ENCODE measurements at regions not wholly inside any gene's neighbourhood (a gene's known extent, or its start where the extent isn't known, plus 50 kb on each side); places are given as distances from the start of the nearest gene placed in this dataset.

- intact Hi-C loops (cut with micrococcal nuclease) = no loop called here
Observed at GRCh38 chrX:129077424-129078170, 445.7 kb downstream of the SMARCA1 start.

GRCh38 chrX:129071390-129071789 is 451.9 kb downstream of the SMARCA1 start:
- H3K4me3 ChIP-seq (ENCODE audit: low read length) = no peak overlapping the region
- DNase-seq = no peak
- no peaks in the 10 kb centered on the region for H3K9me2 ChIP-seq (replicated peaks; ENCODE audit: low read length)
- H3K79me2 ChIP-seq (ENCODE audit: low read length) = no peaks in the 10 kb centered on the region
- ATAC-seq = no peak
- H3K27ac ChIP-seq (ENCODE audit: low read length) = no peak overlapping the region
- no peaks in the 10 kb centered on the region for H3K9me3 ChIP-seq (ENCODE audit: low read length)
- ChIA-PET CTCF (no interaction called here), POLR2A (ENCODE audit: unreplicated experiment) (no interaction called here)
- TF ChIP-seq EZH2 (IDR thresholded peaks at IDR 0.05; ENCODE audit: low read length, unreplicated experiment) = no peak
- no peak for TF ChIP-seq EZH2phosphoT487 (IDR thresholded peaks at IDR 0.05; ENCODE audit: borderline replicate concordance, low read length)
- no peak for TF ChIP-seq CTCF (conservative IDR thresholded peaks at IDR 0.05; ENCODE audit: low read depth, low read length)
- no peaks in the 10 kb centered on the region for H3K36me3 ChIP-seq (ENCODE audit: low read depth, low read length)
- H3K4me2 ChIP-seq (ENCODE audit: low read length) = no peak overlapping the region
- no peak overlapping the region for H3K9ac ChIP-seq (ENCODE audit: low read length)
- no peaks in the 10 kb centered on the region for H3K27me3 ChIP-seq (ENCODE audit: low read length)
- BruUV-seq (replicated peaks) = no TSS peak
- no peaks in the 10 kb centered on the region for H3K4me1 ChIP-seq (ENCODE audit: insufficient read depth, low read length)
- intact Hi-C loops (cut with micrococcal nuclease) = no loop called here
- H4K20me1 ChIP-seq (ENCODE audit: low read length) = no peaks in the 10 kb centered on the region
- no peaks in the 10 kb centered on the region for H3F3A ChIP-seq (ENCODE audit: low read length, unreplicated experiment)
- H2AFZ ChIP-seq (ENCODE audit: low read length) = no peak overlapping the region

More at GRCh38 chrX:129077424-129078170, 445.7 kb downstream of the SMARCA1 start:
- no peaks in the 10 kb centered on the region for H3K4me1 ChIP-seq (ENCODE audit: insufficient read depth, low read length)
- no peak overlapping the region for H3K4me3 ChIP-seq (ENCODE audit: low read length)
- no peaks in the 10 kb centered on the region for H3K79me2 ChIP-seq (ENCODE audit: low read length)
- H3K4me2 ChIP-seq (ENCODE audit: low read length) = no peak overlapping the region
- H3F3A ChIP-seq (ENCODE audit: low read length, unreplicated experiment) = no peaks in the 10 kb centered on the region
- no peaks in the 10 kb centered on the region for H3K27me3 ChIP-seq (ENCODE audit: low read length)
- H3K36me3 ChIP-seq (ENCODE audit: low read depth, low read length) = no peaks in the 10 kb centered on the region
- no peak overlapping the region for H3K9ac ChIP-seq (ENCODE audit: low read length)
- no peaks in the 10 kb centered on the region for H3K9me3 ChIP-seq (ENCODE audit: low read length)
- CTCF ChIA-PET = no interaction called here
- H2AFZ ChIP-seq (ENCODE audit: low read length) = no peak overlapping the region
- H4K20me1 ChIP-seq (ENCODE audit: low read length) = no peaks in the 10 kb centered on the region
- H3K27ac ChIP-seq (ENCODE audit: low read length) = no peak overlapping the region
- DNase-seq (no peak), ATAC-seq (no peak)
- POLR2A ChIA-PET (ENCODE audit: unreplicated experiment) = no interaction called here
- BruUV-seq (replicated peaks) = no TSS peak
- no peaks in the 10 kb centered on the region for H3K9me2 ChIP-seq (replicated peaks; ENCODE audit: low read length)
- TF ChIP-seq CTCF (conservative IDR thresholded peaks at IDR 0.05; ENCODE audit: low read depth, low read length) (no peak), EZH2phosphoT487 (IDR thresholded peaks at IDR 0.05; ENCODE audit: borderline replicate concordance, low read length) (no peak), EZH2 (IDR thresholded peaks at IDR 0.05; ENCODE audit: low read length, unreplicated experiment) (no peak)

GRCh38 chrX:129065895-129066294 is 457.4 kb downstream of the SMARCA1 start:
- ATAC-seq (no peak), DNase-seq (no peak)
- Histone ChIP-seq H3K4me1 (ENCODE audit: insufficient read depth, low read length) (no peaks in the 10 kb centered on the region), H3K27me3 (ENCODE audit: low read length) (no peaks in the 10 kb centered on the region), H3F3A (ENCODE audit: low read length, unreplicated experiment) (no peaks in the 10 kb centered on the region), H3K36me3 (ENCODE audit: low read depth, low read length) (no peaks in the 10 kb centered on the region), H3K9me3 (ENCODE audit: low read length) (no peaks in the 10 kb centered on the region), H3K9ac (ENCODE audit: low read length) (no peak overlapping the region), H2AFZ (ENCODE audit: low read length) (no peak overlapping the region), H3K4me3 (ENCODE audit: low read length) (no peak overlapping the region), H3K27ac (ENCODE audit: low read length) (no peak overlapping the region), H3K4me2 (ENCODE audit: low read length) (no peak overlapping the region), H3K79me2 (ENCODE audit: low read length) (no peaks in the 10 kb centered on the region), H4K20me1 (ENCODE audit: low read length) (no peaks in the 10 kb centered on the region), H3K9me2 (replicated peaks; ENCODE audit: low read length) (no peaks in the 10 kb centered on the region)
- BruUV-seq (replicated peaks) = no TSS peak
- no peak for TF ChIP-seq EZH2phosphoT487 (IDR thresholded peaks at IDR 0.05; ENCODE audit: borderline replicate concordance, low read length)
- TF ChIP-seq CTCF (conservative IDR thresholded peaks at IDR 0.05; ENCODE audit: low read depth, low read length) = no peak
- no peak for TF ChIP-seq EZH2 (IDR thresholded peaks at IDR 0.05; ENCODE audit: low read length, unreplicated experiment)
- CTCF ChIA-PET = no interaction called here
- intact Hi-C loops (cut with micrococcal nuclease) = no loop called here
- POLR2A ChIA-PET (ENCODE audit: unreplicated experiment) = no interaction called here
